ENCODE measurements at regions not wholly inside any gene's neighbourhood (a gene's known extent, or its start where the extent isn't known, plus 50 kb on each side); places are given as distances from the start of the nearest gene placed in this dataset.

DNA sequence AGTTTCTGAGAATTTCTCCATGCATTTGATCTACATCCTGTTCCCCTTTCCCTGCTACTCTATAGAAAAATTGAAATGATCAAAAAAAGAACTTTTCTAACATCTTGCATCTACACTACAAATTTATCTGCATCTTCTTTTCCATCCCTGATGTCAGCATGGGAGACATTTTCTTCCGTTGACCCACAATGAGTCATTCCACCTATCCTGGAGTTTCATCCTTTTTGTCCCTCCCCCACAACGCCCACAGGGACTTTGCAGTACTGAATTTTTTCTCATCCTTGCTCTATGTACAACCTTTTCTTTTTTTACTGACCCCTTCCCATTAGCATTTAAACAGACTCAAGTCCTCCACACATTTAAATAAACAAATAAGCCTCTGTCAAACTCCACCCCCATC is 112.2 kb upstream of the MROH9 start:
- in situ Hi-C loops (cut with HindIII; ENCODE audit: low sequenced_read_pairs), result no loop called here
- peak; percentile 24 for DNase-seq (ENCODE audit: low read depth, low spot score)
- no peak overlapping the region for H3K4me3 ChIP-seq (ENCODE audit: low read depth, low read length)
- TF ChIP-seq, protein P1, sequence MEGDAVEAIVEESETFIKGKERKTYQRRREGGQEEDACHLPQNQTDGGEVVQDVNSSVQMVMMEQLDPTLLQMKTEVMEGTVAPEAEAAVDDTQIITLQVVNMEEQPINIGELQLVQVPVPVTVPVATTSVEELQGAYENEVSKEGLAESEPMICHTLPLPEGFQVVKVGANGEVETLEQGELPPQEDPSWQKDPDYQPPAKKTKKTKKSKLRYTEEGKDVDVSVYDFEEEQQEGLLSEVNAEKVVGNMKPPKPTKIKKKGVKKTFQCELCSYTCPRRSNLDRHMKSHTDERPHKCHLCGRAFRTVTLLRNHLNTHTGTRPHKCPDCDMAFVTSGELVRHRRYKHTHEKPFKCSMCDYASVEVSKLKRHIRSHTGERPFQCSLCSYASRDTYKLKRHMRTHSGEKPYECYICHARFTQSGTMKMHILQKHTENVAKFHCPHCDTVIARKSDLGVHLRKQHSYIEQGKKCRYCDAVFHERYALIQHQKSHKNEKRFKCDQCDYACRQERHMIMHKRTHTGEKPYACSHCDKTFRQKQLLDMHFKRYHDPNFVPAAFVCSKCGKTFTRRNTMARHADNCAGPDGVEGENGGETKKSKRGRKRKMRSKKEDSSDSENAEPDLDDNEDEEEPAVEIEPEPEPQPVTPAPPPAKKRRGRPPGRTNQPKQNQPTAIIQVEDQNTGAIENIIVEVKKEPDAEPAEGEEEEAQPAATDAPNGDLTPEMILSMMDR (IDR thresholded peaks at IDR 0.05; ENCODE audit: low read depth, low read length), result no peak

DNA sequence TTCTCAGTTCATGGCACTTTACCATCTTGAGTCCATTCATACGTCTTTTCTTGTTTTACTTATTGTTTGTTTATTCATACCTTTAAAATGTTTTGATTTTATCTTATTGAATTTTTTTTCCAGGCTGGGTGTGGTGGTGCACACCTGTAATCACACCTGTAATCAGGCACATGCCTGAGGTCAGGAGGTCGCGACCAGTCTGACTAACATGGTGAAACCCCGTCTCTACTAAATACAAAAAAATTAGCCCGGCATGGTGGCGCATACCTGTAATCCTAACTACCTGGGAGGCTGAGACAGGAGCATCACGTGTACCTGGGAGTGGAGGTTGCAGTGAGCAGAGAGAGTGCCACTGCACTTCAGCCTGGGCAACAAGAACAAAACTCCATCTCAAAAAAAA is 104.1 kb upstream of the MROH9 start:
- in situ Hi-C loops (cut with HindIII; ENCODE audit: low sequenced_read_pairs), result no loop called here
- TF ChIP-seq, protein P1 (IDR thresholded peaks at IDR 0.05; ENCODE audit: low read depth, low read length), result no peak
- H3K4me3 ChIP-seq (ENCODE audit: low read depth, low read length), result no peak overlapping the region
- DNase-seq (ENCODE audit: low read depth, low spot score), result no peak

DNA sequence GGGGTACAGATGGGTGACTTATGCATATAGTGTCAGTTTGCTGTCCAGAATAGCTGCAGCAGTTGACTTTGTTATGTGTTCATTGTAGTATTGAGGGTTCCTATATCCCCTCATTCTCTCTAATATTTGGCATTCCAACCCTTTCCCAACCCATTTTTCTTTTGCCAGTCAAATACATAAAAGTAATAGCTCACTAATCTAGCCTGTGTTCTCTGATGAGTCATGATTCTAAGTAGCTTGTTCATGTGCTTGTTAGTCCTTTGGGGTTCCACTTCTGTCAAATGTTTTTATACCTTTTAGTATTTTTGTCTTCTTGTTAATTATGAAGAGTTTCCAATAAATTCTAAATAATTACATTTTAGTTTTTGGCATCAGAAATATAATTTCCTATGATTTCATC is 99.2 kb upstream of the MROH9 start:
- TF ChIP-seq, protein P1 (IDR thresholded peaks at IDR 0.05; ENCODE audit: low read depth, low read length), result no peak
- in situ Hi-C loops (cut with HindIII; ENCODE audit: low sequenced_read_pairs), result no loop called here
- DNase-seq (ENCODE audit: low read depth, low spot score), result peak; percentile 29
- H3K4me3 ChIP-seq (ENCODE audit: low read depth, low read length), result no peak overlapping the region

DNA sequence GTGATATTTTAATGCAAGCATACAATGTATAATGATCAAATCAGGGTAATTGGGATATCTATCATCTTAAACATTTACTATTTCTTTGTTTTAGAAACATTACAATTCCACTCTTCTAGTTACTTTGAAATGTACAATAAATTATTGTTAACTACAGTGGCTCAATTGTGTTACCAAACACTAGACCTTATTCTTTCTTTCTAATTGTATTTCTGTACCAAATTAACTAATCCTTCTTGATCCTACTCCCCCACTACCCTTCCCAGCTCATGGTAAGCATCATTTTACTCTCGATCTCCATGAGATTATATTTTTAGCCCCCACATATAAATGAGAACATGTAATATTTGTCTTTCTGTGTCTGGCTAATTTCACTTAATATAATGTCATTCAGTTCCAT is 95.0 kb upstream of the MROH9 start:
- in situ Hi-C loops (cut with HindIII; ENCODE audit: low sequenced_read_pairs), result no loop called here
- no peak overlapping the region for H3K4me3 ChIP-seq (ENCODE audit: low read depth, low read length)
- TF ChIP-seq, protein P1 (IDR thresholded peaks at IDR 0.05; ENCODE audit: low read depth, low read length), result no peak
- no peak for DNase-seq (ENCODE audit: low read depth, low spot score)

DNA sequence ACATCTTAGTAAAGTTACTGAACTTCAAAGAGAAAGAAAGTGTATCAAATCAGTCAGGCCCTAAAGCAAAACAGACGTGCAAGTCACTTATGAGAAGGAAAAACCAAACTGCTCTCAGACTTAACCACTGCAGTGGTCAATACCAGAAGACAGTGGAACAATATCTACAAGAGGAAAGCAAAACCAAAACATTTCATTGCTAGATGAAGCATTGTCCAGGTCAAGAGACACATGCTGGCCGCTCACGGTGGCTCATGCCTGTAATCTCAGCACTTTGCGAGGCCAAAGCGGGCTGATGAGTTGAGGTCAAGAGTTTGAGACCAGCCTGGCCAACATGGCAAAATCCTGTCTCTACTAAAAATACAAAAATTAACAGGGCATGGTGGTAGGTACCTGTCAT is 82.0 kb upstream of the MROH9 start:
- DNase-seq (ENCODE audit: low read depth, low spot score), result no peak
- H3K4me3 ChIP-seq (ENCODE audit: low read depth, low read length), result no peak overlapping the region
- in situ Hi-C loops (cut with HindIII; ENCODE audit: low sequenced_read_pairs), result no loop called here
- TF ChIP-seq, protein P1 (IDR thresholded peaks at IDR 0.05; ENCODE audit: low read depth, low read length), result no peak

DNA sequence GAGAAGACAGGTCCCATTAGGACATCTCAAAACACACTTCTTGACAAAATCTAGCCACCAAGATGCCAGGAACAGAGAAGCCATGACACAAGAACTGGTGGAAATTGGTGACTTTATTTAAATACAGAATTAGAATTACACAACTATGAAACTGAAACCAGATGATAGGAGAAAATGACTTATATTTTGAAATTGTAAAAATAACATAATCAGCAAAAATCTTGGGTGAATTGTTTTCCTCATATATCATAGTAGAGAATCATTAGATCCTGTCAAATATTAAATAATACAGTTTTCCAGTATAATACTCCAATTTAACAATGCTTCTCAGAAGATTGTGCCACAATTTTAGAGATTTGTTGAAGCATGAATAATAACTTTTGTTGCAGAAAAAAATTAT is 81.5 kb upstream of the MROH9 start:
- in situ Hi-C loops (cut with HindIII; ENCODE audit: low sequenced_read_pairs), result no loop called here
- no peak overlapping the region for H3K4me3 ChIP-seq (ENCODE audit: low read depth, low read length)
- TF ChIP-seq, protein P1 (IDR thresholded peaks at IDR 0.05; ENCODE audit: low read depth, low read length), result no peak
- no peak for DNase-seq (ENCODE audit: low read depth, low spot score)

DNA sequence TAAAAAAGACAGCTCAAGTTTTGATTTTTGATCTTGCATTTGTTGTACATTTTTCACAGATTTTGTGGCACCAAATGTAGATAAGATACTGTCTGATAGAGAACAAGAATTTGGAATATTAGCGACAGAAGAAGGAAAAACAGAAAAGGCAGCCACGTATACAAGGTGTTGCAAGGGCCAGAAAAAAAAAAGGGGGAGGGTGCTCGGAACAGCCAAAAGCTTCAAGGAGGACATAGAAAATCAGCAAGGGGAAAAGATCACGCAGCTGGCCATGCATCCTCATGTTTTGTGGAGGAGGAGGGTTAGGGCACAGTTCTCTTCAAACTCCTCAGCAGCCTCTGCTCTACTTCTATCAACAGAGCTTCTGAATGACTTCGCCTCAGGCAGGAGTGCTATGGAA is 80.7 kb upstream of the MROH9 start:
- no peak for DNase-seq (ENCODE audit: low read depth, low spot score)
- in situ Hi-C loops (cut with HindIII; ENCODE audit: low sequenced_read_pairs), result no loop called here
- no peak overlapping the region for H3K4me3 ChIP-seq (ENCODE audit: low read depth, low read length)
- TF ChIP-seq, protein P1 (IDR thresholded peaks at IDR 0.05; ENCODE audit: low read depth, low read length), result no peak
